ENCODE measurements at regions not wholly inside any gene's neighbourhood (a gene's known extent, or its start where the extent isn't known, plus 50 kb on each side); places are given as distances from the start of the nearest gene placed in this dataset.

- TF ChIP-seq POLR2A (IDR thresholded peaks at IDR 0.05; ENCODE audit: low read length) (no peak), GATA1 (IDR thresholded peaks at IDR 0.05; ENCODE audit: low read depth, low read length) (no peak)
Measured at GRCh38 chr5:159657298-159657697, 259.0 kb upstream of the ADRA1B start.
